HCT116 (cell line): ENCODE measurements at regions not wholly inside any gene's neighbourhood (a gene's known extent, or its start where the extent isn't known, plus 50 kb on each side); places are given as distances from the start of the nearest gene placed in this dataset.

Experiments used
- ATAC-seq: fragments of 200-7000 bp; cut with Tn5 transposase; 2 replicates; pipeline ENCODE4 v1.9.1; 2020; ENCODE audit warnings: mild to moderate bottlenecking, moderate library complexity
- BruUV-seq: library from RNA; stranded (reverse); fragments of 400-500 nt; replicated peaks from 2 replicates; lab custom pipeline; 2021; lab: Mats Ljungman, UMichigan
- CTCF ChIA-PET: fragments of 300-600 bp; sonication (Branson Sonifier 250); formaldehyde crosslinking; loops from one replicate; lab custom pipeline; 2021; ENCODE audit warnings: antibody characterized with exemption; lab: Charles Lee
- POLR2A ChIA-PET: fragments of 300-600, 350-600 bp; sonication (Branson Sonifier 250); formaldehyde crosslinking; loops from one replicate; lab custom pipeline; 2021; ENCODE audit warnings: antibody characterized with exemption; lab: Charles Lee
- RAD21 ChIA-PET, 2 experiments: fragments of 300-600 bp; sonication (Branson Sonifier 250); formaldehyde crosslinking; loops; one replicate each; lab custom pipeline; 2023; ENCODE audit warnings: low total read pairs in 2 of 2; ENCODE audit not compliant: uncharacterized antibody in 2 of 2, unreplicated experiment in 2 of 2, low non-redundant PET in 1 of 2; lab: Charles Lee
- DNase-seq: peaks from one replicate; pipeline ENCODE4 v3.0.0-alpha.2; 2010; ENCODE audit warnings: low read depth, low spot score
- H2AFZ ChIP-seq: fragments of 200-600 bp; shearing (Covaris generic), sonication (generic); 2 replicates; pipeline ENCODE4 v1.6.1; 2017; ENCODE audit warnings: low read depth, mixed run types, mixed read lengths, antibody characterized with exemption, low read length; ENCODE audit not compliant: poor library complexity, severe bottlenecking
- H3K27ac ChIP-seq: 2 replicates; pipeline ENCODE4 v1.5.1; 2012; ENCODE audit warnings: low read depth, low read length
- H3K27me3 ChIP-seq: fragments of 200-600 bp; sonication (generic); 2 replicates; pipeline ENCODE4 v1.6.1; 2016; ENCODE audit warnings: mixed run types, low read length, mixed read lengths; ENCODE audit not compliant: insufficient read depth
- H3K36me3 ChIP-seq, 2 experiments: fragments of 200-500 bp in 1 of 2; fragments of 200-600 bp in 1 of 2; sonication (Bioruptor generic) in 1 of 2; sonication (generic) in 1 of 2; 2 replicates each; pipeline versions ENCODE4 v1.5.1 to v1.6.1; 2014 to 2016; ENCODE audit warnings: low read length in 2 of 2, inconsistent platforms in 1 of 2, mixed read lengths in 1 of 2, mixed run types in 1 of 2; ENCODE audit not compliant: insufficient read depth in 2 of 2, control insufficient read depth in 1 of 2
- H3K4me1 ChIP-seq, 2 experiments: fragments of 200-600 bp in 1 of 2; sonication (generic) in 1 of 2; 2 replicates each; pipeline versions ENCODE4 v1.5.1 to v1.6.1; 2012 to 2017; ENCODE audit warnings: low read length in 2 of 2, inconsistent platforms in 1 of 2, mild to moderate bottlenecking in 1 of 2, mixed read lengths in 1 of 2, mixed run types in 1 of 2, moderate library complexity in 1 of 2; ENCODE audit not compliant: insufficient read depth in 2 of 2, control insufficient read depth in 1 of 2
- H3K4me2 ChIP-seq: fragments of 200-600 bp; sonication (generic); 2 replicates; pipeline ENCODE4 v1.6.1; 2017; ENCODE audit warnings: mixed run types, low read length, mixed read lengths
- H3K4me3 ChIP-seq, 2 experiments: fragments of 200-600 bp in 1 of 2; sonication (generic) in 1 of 2; replicated peaks in 1 of 2; 2 replicates each; pipeline ENCODE4 v1.5.1; 2011 to 2016; ENCODE audit warnings: low read length in 2 of 2, control low read depth in 1 of 2, low read depth in 1 of 2, mild to moderate bottlenecking in 1 of 2, mixed read lengths in 1 of 2, mixed run types in 1 of 2
- H3K79me2 ChIP-seq: fragments of 200-600 bp; sonication (generic); 2 replicates; pipeline ENCODE4 v1.6.1; 2017; ENCODE audit warnings: mild to moderate bottlenecking, mixed run types, low read length, moderate library complexity, mixed read lengths; ENCODE audit not compliant: insufficient read depth
- H3K9ac ChIP-seq: fragments of 200-600 bp; sonication (generic); 2 replicates; pipeline ENCODE4 v1.6.1; 2016; ENCODE audit warnings: low read length, mixed read lengths
- H3K9me2 ChIP-seq: fragments of 200-600 bp; sonication (generic), shearing (Covaris generic); 2 replicates; pipeline ENCODE4 v1.6.1; 2017; ENCODE audit warnings: mixed run types, mild to moderate bottlenecking, moderate library complexity; ENCODE audit not compliant: insufficient read depth
- H3K9me3 ChIP-seq, 2 experiments: fragments of 200-500 bp in 1 of 2; fragments of 200-600 bp in 1 of 2; sonication (Bioruptor generic) in 1 of 2; sonication (generic) in 1 of 2; 2 replicates each; pipeline ENCODE4 v1.6.1; 2014 to 2017; ENCODE audit warnings: low read length in 2 of 2, mixed read lengths in 2 of 2, inconsistent platforms in 1 of 2, low read depth in 1 of 2, mild to moderate bottlenecking in 1 of 2, mixed run types in 1 of 2, moderate library complexity in 1 of 2; ENCODE audit not compliant: control insufficient read depth in 1 of 2, insufficient read depth in 1 of 2
- H4K20me1 ChIP-seq: fragments of 200-600 bp; sonication (generic), shearing (Covaris generic); 2 replicates; pipeline ENCODE4 v1.6.1; 2017; ENCODE audit warnings: mixed run types, mild to moderate bottlenecking, moderate library complexity; ENCODE audit not compliant: insufficient read depth
- JUND ChIP-seq: IDR thresholded peaks from 2 replicates; pipeline ENCODE4 v1.6.1; 2012
- POLR2A ChIP-seq: IDR thresholded peaks from 2 replicates; pipeline ENCODE4 v1.7.0; 2011; ENCODE audit warnings: borderline replicate concordance; ENCODE audit not compliant: insufficient read depth, insufficient read length; ENCODE audit errors: extremely low read depth
- RAD21 ChIP-seq: IDR thresholded peaks from 2 replicates; pipeline ENCODE4 v1.6.1; 2012; ENCODE audit warnings: low read depth, mild to moderate bottlenecking
- ZFX ChIP-seq: fragments of 450-650 bp; IDR thresholded peaks from 2 replicates; pipeline ENCODE4 v1.6.1; 2017
- intact Hi-C: fragments of 100-400 bp; cut with micrococcal nuclease; formaldehyde crosslinking; loops from 2 replicates; pipeline ENCODE4 v1.10.0; 2022
- TF ChIP-seq, protein P1 (sequence below): IDR thresholded peaks from 2 replicates; pipeline ENCODE4 v1.6.1; 2011; ENCODE audit warnings: mild to moderate bottlenecking, low read length, moderate library complexity; ENCODE audit not compliant: insufficient replicate concordance; ENCODE audit errors: extremely low read depth
- TF ChIP-seq, protein P2 (sequence below): IDR thresholded peaks from 2 replicates; pipeline ENCODE4 v1.6.1; 2012
- TF ChIP-seq, protein P3 (sequence below), 3 experiments: fragments of 200-600 bp in 1 of 3; sonication (generic) in 1 of 3; IDR thresholded peaks in 2 of 3; conservative IDR thresholded peaks in 1 of 3; 2 replicates each; pipeline ENCODE4 v1.5.1; 2012 to 2017; ENCODE audit warnings: low read depth in 2 of 3, low read length in 2 of 3, antibody characterized with exemption in 1 of 3, borderline replicate concordance in 1 of 3, control low read depth in 1 of 3, mild to moderate bottlenecking in 1 of 3, mixed read lengths in 1 of 3, mixed run types in 1 of 3, moderate library complexity in 1 of 3; ENCODE audit not compliant: insufficient read depth in 1 of 3

DNA sequence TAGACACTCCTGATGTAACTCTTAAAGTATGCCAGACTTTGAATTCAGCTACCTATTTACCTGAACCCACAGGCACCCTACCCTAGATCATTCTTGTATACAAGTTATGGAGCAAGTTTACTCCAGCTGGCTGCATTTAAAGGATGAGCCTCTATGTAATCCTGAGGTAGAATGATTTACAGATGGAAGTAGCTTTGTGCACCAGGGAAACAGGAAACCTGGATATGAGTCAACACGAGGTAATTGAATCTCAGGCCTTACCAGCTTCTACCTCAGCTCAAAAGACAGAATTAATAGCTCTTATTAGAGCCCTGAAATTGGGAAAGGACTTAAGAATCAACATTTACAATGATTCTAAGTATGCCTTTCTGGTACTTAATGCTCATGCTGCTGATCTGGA is 119.8 kb downstream of the AGTR2 start:
- TF ChIP-seq ZFX (no peak), RAD21 (no peak), POLR2A (no peak), JUND (no peak)
- TF ChIP-seq, protein P1, sequence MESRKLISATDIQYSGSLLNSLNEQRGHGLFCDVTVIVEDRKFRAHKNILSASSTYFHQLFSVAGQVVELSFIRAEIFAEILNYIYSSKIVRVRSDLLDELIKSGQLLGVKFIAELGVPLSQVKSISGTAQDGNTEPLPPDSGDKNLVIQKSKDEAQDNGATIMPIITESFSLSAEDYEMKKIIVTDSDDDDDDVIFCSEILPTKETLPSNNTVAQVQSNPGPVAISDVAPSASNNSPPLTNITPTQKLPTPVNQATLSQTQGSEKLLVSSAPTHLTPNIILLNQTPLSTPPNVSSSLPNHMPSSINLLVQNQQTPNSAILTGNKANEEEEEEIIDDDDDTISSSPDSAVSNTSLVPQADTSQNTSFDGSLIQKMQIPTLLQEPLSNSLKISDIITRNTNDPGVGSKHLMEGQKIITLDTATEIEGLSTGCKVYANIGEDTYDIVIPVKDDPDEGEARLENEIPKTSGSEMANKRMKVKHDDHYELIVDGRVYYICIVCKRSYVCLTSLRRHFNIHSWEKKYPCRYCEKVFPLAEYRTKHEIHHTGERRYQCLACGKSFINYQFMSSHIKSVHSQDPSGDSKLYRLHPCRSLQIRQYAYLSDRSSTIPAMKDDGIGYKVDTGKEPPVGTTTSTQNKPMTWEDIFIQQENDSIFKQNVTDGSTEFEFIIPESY = no peak
- TF ChIP-seq, protein P2, sequence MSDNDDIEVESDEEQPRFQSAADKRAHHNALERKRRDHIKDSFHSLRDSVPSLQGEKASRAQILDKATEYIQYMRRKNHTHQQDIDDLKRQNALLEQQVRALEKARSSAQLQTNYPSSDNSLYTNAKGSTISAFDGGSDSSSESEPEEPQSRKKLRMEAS = no peak
- TF ChIP-seq, protein P3, sequence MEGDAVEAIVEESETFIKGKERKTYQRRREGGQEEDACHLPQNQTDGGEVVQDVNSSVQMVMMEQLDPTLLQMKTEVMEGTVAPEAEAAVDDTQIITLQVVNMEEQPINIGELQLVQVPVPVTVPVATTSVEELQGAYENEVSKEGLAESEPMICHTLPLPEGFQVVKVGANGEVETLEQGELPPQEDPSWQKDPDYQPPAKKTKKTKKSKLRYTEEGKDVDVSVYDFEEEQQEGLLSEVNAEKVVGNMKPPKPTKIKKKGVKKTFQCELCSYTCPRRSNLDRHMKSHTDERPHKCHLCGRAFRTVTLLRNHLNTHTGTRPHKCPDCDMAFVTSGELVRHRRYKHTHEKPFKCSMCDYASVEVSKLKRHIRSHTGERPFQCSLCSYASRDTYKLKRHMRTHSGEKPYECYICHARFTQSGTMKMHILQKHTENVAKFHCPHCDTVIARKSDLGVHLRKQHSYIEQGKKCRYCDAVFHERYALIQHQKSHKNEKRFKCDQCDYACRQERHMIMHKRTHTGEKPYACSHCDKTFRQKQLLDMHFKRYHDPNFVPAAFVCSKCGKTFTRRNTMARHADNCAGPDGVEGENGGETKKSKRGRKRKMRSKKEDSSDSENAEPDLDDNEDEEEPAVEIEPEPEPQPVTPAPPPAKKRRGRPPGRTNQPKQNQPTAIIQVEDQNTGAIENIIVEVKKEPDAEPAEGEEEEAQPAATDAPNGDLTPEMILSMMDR (IDR thresholded peaks at IDR 0.05 in 2 of 3, conservative IDR thresholded peaks at IDR 0.05 in 1 of 3; ENCODE audit: borderline replicate concordance in 1 of 3, insufficient read depth in 1 of 3, low read depth in 2 of 3, low read length in 2 of 3) = no peak
- no peak overlapping the region for H3K4me2 ChIP-seq
- H3K27me3 ChIP-seq = no peaks in the 10 kb centered on the region
- RAD21 ChIA-PET = no interaction called here
- no peaks in the 10 kb centered on the region for H3K9me2 ChIP-seq
- no peaks in the 10 kb centered on the region for H3K79me2 ChIP-seq
- no peaks in the 10 kb centered on the region for H3K9me3 ChIP-seq
- intact Hi-C loops = no loop called here
- no peaks in the 10 kb centered on the region for H4K20me1 ChIP-seq
- no TSS peak for BruUV-seq
- H3K4me1 ChIP-seq = no peaks in the 10 kb centered on the region; a peak in 1 of 4 replicates
- no peak overlapping the region for H3K4me3 ChIP-seq
- no peak overlapping the region for H3K9ac ChIP-seq
- CTCF ChIA-PET = no interaction called here
- no peak overlapping the region for H3K27ac ChIP-seq
- no peaks in the 10 kb centered on the region for H3K36me3 ChIP-seq
- H2AFZ ChIP-seq = no peak overlapping the region
- POLR2A ChIA-PET = no interaction called here
- no peak for ATAC-seq
- DNase-seq = no peak
